ENCODE measurements at regions not wholly inside any gene's neighbourhood (a gene's known extent, or its start where the extent isn't known, plus 50 kb on each side); places are given as distances from the start of the nearest gene placed in this dataset.

GRCh38 chr5:16382047-16382446 lies 83.6 kb downstream of the ZNF622 start:
- TF ChIP-seq POLR2A (IDR thresholded peaks at IDR 0.05) = no peak
- TF ChIP-seq CTCF (IDR thresholded peaks at IDR 0.05) = no peak

All from vagina (tissue), 2 donors.